Non-pigmented ciliary epithelial cell (primary cell): ENCODE measurements at regions not wholly inside any gene's neighbourhood (a gene's known extent, or its start where the extent isn't known, plus 50 kb on each side); places are given as distances from the start of the nearest gene placed in this dataset.

Experiments
- DNase-seq: peaks from one replicate; pipeline ENCODE4 v3.0.0-alpha.2; 2010; ENCODE audit warnings: low read depth

- DNase-seq: no peak
These were observed 495.2 kb downstream of the TLE4 start for GRCh38 chr9:80066931-80067330.

DNA sequence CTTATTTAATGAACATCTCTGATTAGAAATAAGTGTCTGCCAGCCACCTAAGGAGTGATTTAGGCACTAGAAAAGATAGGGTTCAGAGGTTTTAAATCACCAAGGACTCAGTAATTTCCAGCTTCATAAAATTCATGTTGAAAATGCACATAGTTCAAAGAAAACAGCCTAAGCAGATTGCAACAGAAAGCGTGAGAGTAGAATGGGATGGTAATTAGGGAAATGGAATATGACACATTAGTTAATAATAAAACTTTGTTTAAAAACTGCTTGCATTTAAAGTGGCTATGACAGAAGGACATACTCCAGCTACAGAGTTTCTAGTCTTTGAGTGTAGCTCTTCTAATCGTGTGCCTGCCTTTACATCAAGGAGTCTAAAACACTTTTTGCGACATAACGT is 490.8 kb downstream of the TLE4 start:
- DNase-seq: no peak

DNA sequence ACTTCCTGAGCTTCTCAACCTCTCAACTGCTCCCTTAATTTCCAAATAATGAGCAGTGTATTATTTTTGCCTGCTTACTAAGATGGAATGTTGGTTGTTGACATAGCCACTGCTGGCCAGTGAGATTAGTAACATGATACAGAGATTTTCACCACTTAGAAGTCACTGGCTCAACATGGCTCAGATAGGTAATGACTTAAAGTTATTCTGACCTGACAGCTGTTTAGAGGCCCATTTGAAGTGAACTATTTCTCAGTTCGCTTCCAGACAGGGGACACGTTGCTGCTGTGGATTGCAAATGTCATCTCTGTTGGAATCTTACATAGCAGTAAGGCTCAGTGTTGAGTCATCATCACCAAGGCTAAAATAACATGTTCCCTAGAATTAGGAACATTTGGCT is 490.2 kb downstream of the TLE4 start:
- peak; percentile 97 for DNase-seq

DNA sequence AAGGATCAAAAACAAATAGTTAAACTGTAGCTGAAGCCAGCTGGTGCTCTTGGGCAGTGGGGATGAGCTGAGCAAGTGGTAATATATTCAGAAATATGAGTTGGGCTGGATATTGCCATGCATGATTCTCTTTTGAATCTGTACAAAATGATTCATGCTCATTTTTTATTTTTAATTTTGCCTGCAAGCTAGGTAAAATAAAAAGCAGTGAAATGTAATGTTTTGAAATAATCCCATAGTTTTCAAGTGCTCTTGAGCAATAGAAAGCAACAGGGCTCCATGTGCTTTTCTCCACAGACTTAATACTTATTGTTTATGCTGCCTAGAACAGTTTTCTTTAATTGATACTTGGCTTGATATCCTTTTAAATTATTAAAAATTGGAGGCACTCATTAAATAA is 489.3 kb downstream of the TLE4 start:
- DNase-seq: no peak

GRCh38 chr9:80059979-80060378 is 488.2 kb downstream of the TLE4 start:
- DNase-seq: no peak

GRCh38 chr9:80059191-80059590 is 487.4 kb downstream of the TLE4 start:
- DNase-seq: no peak

DNA sequence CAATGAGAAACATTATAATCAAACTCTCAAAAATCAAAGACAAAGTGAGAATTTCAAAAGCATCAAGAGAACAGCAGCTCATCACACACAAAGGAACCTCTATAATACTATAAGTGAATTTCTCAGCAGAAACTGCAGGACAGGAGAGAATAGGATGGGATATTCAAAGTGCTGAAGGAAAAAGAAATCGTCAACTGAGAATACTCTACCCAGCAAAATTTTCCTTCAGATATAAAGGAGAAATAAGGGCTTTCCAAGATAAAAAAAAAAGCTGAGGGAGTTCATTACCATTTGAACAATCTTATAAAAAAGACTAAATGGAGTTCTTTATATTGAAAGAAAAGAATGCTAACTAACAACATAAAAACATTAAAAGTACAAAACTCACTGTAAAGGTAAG is 481.1 kb downstream of the TLE4 start:
- DNase-seq: no peak

DNA sequence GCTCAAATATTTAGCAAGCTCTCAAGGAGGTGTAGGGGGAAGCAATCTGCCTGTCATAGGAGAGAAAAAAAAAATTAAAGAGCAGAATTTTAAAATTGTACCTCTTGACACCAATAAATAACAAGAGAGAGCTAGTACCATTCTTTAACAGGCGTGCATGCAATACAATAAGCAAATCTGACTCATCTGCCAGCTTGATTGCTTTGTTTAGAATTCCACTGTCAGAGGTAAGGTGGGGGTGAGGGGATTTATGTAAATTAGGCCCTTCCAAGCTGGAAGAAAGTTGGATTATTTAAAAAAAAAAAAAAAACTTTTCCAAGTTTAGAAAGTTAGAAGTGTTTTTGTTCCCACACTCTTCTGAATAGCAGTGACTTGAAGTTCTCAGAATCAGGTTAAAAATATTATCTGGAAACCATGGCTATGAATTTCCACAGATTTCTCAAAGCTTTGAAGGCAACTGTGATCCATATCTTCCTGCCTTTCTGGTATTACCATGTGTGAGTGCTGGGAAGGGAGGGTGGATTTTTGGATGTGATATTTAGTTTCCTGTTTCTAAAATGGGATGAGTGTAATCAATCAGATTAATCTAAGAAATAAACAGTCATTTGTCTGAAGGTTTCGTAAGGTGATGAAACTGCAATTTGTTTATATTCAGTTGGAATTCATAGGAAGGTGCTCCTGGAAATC is 477.5 kb downstream of the TLE4 start:
- no peak for DNase-seq

GRCh38 chr9:80046481-80046880 is 474.7 kb downstream of the TLE4 start:
- DNase-seq: no peak

DNA sequence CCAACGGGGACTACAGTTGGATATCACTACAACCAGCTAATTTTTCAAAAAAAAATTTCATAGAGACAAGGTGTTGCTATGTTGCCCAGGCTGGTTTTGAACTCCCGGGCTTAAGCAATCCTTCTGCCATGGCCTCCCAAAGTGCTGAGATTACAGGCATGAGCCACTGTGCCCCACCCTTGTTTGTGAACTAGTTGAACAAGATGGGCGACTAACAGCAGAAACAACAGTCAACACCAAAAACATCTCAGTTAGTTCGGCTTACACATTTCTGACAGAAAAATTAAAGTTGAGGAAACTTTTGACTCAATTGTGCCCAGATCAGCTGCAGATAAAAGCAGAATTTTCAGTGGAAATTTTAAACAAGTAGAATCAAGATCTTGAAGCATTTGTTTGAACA is 470.1 kb downstream of the TLE4 start:
- no peak for DNase-seq

DNA sequence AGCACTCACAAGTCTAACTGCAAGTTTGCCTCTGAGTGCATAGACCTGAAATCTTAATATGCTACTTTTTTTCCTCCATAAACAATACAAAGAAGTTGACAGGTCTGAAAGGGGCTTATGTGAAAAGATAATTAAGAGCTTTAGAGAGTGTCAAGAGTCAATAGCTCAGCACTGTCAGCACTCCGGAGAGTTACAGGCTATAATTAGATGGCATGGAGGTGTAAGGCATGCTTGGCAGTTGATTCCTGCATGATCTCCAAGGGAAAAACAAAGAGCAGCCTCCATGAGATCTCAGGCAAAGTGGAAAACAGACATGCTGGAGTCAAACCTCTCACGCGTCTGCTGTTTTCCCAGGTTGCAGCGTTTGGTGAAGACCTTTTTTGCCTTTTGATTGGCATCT is 468.7 kb downstream of the TLE4 start:
- DNase-seq: no peak

DNA sequence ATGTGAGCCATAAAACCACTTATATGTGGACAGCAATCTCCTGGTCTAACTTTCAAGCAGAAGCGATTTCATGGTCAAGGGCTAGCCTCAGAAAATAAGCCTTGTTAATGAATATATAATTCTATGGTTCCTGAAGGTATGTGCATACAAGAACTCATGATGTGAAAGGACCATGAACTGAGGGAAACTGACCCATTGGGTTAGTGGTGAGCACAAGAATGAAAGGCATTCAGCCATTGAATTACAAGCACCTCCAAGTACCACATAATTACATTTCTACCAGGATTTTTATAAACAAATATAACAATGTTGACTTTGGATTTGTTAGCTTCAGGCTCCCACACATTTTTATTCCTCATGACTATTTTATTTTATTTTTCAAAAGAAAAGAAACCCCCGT is 459.0 kb downstream of the TLE4 start:
- DNase-seq: no peak

GRCh38 chr9:80028501-80028900 is 456.7 kb downstream of the TLE4 start:
- no peak for DNase-seq

DNA sequence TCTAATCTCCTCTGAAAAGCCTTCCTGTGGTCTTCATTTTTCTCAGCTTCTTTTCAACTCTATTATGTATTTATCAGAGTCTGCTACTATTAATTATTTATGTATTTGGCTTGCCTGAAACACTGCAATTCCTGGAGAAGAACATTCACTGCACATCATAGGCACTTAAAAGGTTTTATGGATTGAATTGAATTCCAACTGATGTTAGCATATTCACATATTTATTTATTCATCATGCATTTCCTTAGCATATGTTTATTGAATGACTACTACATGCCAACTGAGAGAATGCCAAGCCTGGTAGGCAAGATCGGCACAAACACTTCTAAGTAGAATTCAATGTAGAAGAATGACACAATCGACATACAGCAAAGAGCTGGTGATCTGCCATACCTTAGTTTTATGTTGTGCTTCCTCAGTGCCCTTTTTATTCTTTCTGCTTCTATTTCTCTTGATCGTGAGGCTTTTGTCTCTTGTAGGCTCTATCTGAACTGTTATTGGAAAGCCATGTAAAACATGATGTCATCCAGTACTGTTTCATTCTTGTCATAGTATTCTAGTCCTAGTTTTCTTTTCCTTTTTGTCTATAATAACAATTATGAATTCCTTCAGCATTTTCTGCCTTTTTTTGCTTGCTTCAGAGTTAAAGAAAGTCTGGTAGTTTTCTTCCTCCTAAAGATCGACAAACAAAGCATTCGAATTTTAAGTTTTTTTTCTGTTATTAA is 454.2 kb downstream of the TLE4 start:
- no peak for DNase-seq

DNA sequence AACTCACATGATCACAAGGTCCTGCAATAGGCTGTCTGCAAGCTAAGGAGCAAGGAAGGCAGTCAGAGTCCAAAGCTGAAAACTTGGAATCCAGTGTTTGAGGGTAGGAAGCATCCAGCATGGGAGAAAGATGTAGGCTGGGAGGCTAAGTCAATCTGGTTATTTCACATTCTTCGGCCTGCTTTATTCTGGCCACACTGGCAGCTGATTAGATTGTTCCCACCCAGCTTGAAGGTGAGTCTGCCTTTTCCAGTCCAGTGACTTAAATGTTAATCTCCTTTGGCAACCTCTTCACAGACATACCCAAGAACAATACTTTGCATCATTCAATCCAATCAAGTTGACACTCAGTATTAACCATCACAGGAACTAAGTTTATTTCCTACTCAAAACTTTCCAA is 453.4 kb downstream of the TLE4 start:
- no peak for DNase-seq

- DNase-seq: no peak
These were observed 448.8 kb downstream of the TLE4 start for GRCh38 chr9:80020530-80020929.

- DNase-seq: no peak
These were observed 448.3 kb downstream of the TLE4 start for GRCh38 chr9:80020056-80020455.

- DNase-seq: no peak
These were observed 442.1 kb downstream of the TLE4 start for GRCh38 chr9:80013891-80014290.

DNA sequence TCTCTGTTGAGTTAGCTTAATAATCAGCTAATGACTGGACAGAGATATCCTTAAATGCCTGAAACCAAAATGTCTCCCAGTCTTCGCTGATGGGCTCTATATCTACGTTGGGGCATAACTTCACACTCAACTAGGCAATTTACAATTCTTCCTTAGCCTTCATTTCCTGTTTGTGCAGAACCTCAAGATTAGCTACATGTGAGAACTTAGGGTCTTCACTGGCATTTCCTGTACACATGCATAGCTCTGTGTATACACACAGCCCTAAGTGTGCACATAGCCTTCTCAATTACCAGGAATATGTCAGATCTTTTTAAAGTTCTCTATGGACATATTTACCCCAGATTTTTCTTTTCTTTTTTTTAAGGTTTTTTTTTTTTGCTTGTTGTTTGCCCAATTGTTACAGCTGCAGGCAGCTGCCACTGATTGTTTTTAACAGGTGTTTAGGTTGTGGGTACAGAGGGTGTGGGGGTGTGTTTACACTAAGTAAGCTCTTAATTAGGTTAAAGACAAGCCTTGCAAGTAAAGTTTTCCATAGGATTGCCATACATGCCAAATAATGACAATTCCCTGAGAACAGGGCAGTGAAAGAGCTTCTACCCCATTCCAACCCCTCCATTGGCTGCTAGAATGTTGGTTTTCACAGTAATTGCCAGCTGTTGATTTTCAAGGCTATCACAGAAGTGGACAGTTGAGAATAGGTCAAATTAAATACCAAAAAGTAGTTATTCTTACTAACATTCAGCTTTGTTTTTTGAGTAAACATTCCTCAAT is 441.0 kb downstream of the TLE4 start:
- DNase-seq: no peak

GRCh38 chr9:80009204-80009603 is 437.4 kb downstream of the TLE4 start:
- DNase-seq: no peak

DNA sequence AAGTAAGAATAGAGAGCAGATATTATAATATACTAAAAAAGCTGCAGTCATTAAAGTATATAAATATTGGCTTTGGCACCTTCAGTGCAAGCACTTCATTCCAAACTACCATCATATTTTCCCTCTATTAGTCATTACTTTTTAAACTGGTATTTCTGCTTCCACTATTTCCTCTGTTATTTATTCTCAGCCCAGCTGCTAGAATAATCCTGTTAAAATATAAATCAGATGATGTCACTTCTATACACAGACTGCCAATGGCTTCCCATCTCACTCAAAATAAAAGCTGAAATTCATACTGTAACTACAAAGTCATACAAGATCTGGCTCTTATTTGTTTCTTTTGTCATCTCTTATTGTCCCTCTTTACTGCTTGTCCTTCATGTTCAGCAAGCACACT is 432.9 kb downstream of the TLE4 start:
- DNase-seq: no peak

DNA sequence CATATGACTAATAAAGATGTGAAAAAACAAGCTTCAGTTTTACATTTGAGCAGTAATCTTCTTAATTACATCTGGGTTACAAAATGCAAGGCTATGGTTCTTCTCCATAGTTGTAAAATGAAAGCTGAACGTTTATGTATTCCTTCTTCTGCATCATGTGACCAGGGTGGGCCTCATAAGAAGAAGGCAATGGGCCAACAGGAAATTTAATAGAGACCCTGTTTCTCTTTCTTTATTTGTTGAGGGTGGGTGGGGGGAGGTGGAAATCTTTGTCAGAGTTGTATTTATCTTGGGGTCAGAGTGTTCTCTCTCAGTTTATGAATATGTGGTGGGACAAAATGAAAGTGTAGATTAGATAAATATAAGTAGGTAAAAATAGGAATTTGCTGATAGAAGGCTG is 418.8 kb downstream of the TLE4 start:
- DNase-seq: no peak

DNA sequence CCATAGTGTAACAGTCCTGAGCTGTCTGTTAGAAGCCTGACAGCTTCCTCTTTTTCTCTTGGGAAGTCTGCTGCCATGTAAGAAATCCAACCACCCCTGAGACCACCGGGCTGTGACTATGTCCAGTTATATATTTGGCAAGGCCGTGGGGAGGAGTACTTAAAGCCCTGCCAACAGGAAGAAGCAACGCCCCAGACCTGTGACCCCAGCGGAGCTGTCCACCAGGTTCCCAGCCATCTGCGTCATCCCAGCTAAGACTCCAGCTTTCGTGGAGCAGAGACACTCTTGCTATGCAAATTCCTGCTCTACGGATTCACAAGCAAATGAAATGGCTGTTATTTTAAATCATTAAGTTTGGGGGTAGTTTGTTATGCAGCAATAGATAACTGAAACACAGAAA is 417.3 kb downstream of the TLE4 start:
- DNase-seq: no peak
